ENCODE measurements at regions not wholly inside any gene's neighbourhood (a gene's known extent, or its start where the extent isn't known, plus 50 kb on each side); places are given as distances from the start of the nearest gene placed in this dataset.

GRCh38 chr14:30020687-30021086, 93.0 kb upstream of the PRKD1 start:
- TF ChIP-seq CTCF (IDR thresholded peaks at IDR 0.05) (no peak), HMGXB4 (CRISPR knock-in tag; IDR thresholded peaks at IDR 0.05; ENCODE audit: borderline replicate concordance) (no peak), MYC (IDR thresholded peaks at IDR 0.05; ENCODE audit: borderline replicate concordance, low read length) (no peak), ELK1 (IDR thresholded peaks at IDR 0.05; ENCODE audit: low read depth, low read length) (no peak), EHMT2 (IDR thresholded peaks at IDR 0.05; ENCODE audit: low read depth) (no peak), RFX5 (IDR thresholded peaks at IDR 0.05) (no peak), NR3C1 (IDR thresholded peaks at IDR 0.05) (no peak), JUN (IDR thresholded peaks at IDR 0.05) (no peak), CBX2 (IDR thresholded peaks at IDR 0.05; ENCODE audit: borderline replicate concordance, low read depth) (no peak), BCL3 (IDR thresholded peaks at IDR 0.05) (no peak), POLR2A (IDR thresholded peaks at IDR 0.05; ENCODE audit: low read length) (no peak), REST (IDR thresholded peaks at IDR 0.05) (no peak)
